Right lobe of liver (tissue), 6 donors: ENCODE measurements at regions not wholly inside any gene's neighbourhood (a gene's known extent, or its start where the extent isn't known, plus 50 kb on each side); places are given as distances from the start of the nearest gene placed in this dataset.

Source experiments
- ATAC-seq, 4 donors: fragments of 200-7000 bp; cut with Tn5 transposase; one replicate each; pipeline ENCODE4 v1.9.1; 2020; ENCODE audit warnings: mild to moderate bottlenecking in 4 of 4, moderate library complexity in 4 of 4
- DNase-seq, 3 donors: peaks; one replicate each; pipeline ENCODE4 v3.0.0-alpha.2; 2020
- H3K27ac ChIP-seq, 3 donors: fragments of 200-600 bp; one replicate each; pipeline ENCODE4 v1.8.0; 2022
- H3K27me3 ChIP-seq, 2 donors: fragments of 200-600 bp; one replicate each; pipeline ENCODE4 v1.8.0; 2022
- H3K36me3 ChIP-seq, 4 donors: fragments of 200-600 bp; sonication (generic) in 1 of 4; one replicate each; pipeline versions ENCODE4 v1.5.1 to v1.8.0; 2017 to 2022; ENCODE audit warnings: control low read depth in 1 of 4
- H3K4me1 ChIP-seq, 4 donors: fragments of 200-600 bp; sonication (generic) in 1 of 4; one replicate each; pipeline versions ENCODE4 v1.5.1 to v1.8.0; 2017 to 2022; ENCODE audit warnings: control low read depth in 1 of 4
- H3K4me3 ChIP-seq, 3 donors: fragments of 200-600 bp; one replicate each; pipeline ENCODE4 v1.8.0; 2022
- H3K9me3 ChIP-seq, 4 donors: fragments of 200-600 bp; sonication (generic) in 1 of 4; one replicate each; pipeline versions ENCODE4 v1.5.1 to v1.8.0; 2017 to 2022; ENCODE audit warnings: control low read depth in 1 of 4
- POLR2A ChIP-seq: fragments of 450-650 bp; IDR thresholded peaks from one replicate; pipeline ENCODE4 v1.6.1; 2017; ENCODE audit warnings: antibody characterized with exemption, mild to moderate bottlenecking
- WGBS: methylation state at CpG from one replicate; pipeline ENCODE4 v1.1.6; 2018; ENCODE audit warnings: low coverage, low lambda C conversion rate; ENCODE audit not compliant: insufficient coverage; ENCODE audit errors: missing lambda C conversion rate; 5-methylcytosine and 5-hydroxymethylcytosine counted together
- intact Hi-C, 2 donors: fragments of 100-400 bp; cut with DNase I; formaldehyde crosslinking; loops; one replicate each; pipeline versions ENCODE4 v1.11.2 to v1.14.1; 2022
- TF ChIP-seq, protein P1 (sequence below), 4 donors: fragments of 200-600 bp in 3 of 4; fragments of 450-650 bp in 1 of 4; IDR thresholded peaks; one replicate each; pipeline versions ENCODE4 v1.5.1 to v1.8.0; 2016 to 2022; ENCODE audit warnings: antibody characterized with exemption in 4 of 4, mild to moderate bottlenecking in 2 of 4
- donor health status: DM: no; HTN: yes; CAD: no.
- donor health status: DM: no; HTN: no; CAD: no.
- donor health status: DM: no; HTN: no; CAD: no.
- donor health status: DM: no; HTN: yes; CAD: no.
- donor health status: DM: no; HTN: yes; CAD: no.

GRCh38 chr5:74991522-74991921 lies 60.8 kb downstream of the GCNT4 start:
- no peaks in the 10 kb centered on the region for H3K27me3 ChIP-seq
- no peaks in the 10 kb centered on the region for H3K9me3 ChIP-seq
- DNase-seq (no peak), ATAC-seq (peak in 1 of 4 donors; percentile 30)
- intact Hi-C loops, result no loop called here
- H3K4me3 ChIP-seq, result no peak overlapping the region
- H3K27ac ChIP-seq, result no peak overlapping the region
- H3K36me3 ChIP-seq, result no peaks in the 10 kb centered on the region
- TF ChIP-seq, protein P1, sequence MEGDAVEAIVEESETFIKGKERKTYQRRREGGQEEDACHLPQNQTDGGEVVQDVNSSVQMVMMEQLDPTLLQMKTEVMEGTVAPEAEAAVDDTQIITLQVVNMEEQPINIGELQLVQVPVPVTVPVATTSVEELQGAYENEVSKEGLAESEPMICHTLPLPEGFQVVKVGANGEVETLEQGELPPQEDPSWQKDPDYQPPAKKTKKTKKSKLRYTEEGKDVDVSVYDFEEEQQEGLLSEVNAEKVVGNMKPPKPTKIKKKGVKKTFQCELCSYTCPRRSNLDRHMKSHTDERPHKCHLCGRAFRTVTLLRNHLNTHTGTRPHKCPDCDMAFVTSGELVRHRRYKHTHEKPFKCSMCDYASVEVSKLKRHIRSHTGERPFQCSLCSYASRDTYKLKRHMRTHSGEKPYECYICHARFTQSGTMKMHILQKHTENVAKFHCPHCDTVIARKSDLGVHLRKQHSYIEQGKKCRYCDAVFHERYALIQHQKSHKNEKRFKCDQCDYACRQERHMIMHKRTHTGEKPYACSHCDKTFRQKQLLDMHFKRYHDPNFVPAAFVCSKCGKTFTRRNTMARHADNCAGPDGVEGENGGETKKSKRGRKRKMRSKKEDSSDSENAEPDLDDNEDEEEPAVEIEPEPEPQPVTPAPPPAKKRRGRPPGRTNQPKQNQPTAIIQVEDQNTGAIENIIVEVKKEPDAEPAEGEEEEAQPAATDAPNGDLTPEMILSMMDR (IDR thresholded peaks at IDR 0.05), result no peak
- TF ChIP-seq POLR2A, result no peak
- 43% methylated on average over 2 of the region's 2 CpGs for WGBS
- no peaks in the 10 kb centered on the region for H3K4me1 ChIP-seq

DNA sequence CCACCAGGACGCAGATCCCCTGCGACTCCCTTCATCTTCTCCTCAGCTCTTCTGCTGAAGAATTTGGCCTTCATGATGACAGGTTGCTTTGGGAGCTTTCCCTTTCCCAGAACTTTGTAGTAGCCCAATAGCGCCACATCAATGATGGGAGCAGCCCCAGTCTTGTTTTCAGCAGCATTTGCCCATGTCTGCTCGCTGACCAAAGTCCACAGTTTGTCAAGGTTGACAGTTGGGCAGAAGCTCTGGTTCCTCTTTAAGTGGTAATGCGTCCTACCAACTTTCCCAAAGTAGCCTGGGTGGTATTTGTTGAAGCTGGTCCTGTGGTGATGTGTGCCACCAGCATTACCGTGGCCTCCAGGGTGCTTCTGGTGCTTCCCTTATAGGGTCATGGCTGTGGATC lies 62.2 kb downstream of the GCNT4 start:
- Histone ChIP-seq H3K27ac (no peak overlapping the region), H3K4me1 (no peaks in the 10 kb centered on the region), H3K9me3 (no peaks in the 10 kb centered on the region), H3K36me3 (no peaks in the 10 kb centered on the region), H3K27me3 (no peaks in the 10 kb centered on the region), H3K4me3 (no peak overlapping the region)
- DNase-seq, result no peak
- intact Hi-C loops, result no loop called here
- WGBS, result 87% methylated on average over 3 of the region's 6 CpGs
- no peak for TF ChIP-seq POLR2A
- TF ChIP-seq, protein P1 (IDR thresholded peaks at IDR 0.05), result no peak
- no peak for ATAC-seq

DNA sequence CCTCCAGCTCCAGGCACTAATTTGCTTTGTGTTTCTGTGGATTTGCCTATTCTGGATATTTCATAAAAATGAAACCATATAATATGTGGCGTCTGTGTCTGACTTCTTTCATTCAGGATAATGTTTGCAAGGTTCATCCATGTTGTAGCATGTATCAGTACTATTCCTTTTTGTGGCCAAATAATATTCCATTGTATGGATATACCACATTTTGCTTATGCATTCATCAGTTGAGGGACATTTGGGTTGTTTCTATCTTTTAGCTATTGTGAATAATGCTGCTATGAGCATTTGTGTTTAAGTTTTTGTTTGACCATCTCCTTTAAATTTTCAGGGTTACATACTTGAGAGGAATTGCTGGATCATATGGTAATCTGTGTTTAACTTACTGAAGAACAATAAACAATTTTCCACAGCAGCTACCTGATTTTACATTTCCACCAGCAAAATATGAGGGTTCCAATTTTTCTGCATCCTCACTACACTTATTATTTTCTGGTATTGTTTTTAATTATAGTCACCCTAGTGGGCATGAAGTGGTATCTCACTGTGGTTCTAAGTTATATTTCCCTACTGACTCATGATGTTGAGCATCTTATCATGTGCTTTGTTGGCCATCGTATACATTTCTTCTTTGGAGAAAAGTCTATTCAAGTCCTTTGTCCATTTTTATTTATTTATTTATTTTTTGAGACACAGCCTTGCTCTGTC lies 63.9 kb downstream of the GCNT4 start:
- ATAC-seq (no peak), DNase-seq (no peak)
- H3K36me3 ChIP-seq, result no peaks in the 10 kb centered on the region
- H3K27me3 ChIP-seq, result no peaks in the 10 kb centered on the region
- 87% methylated on average over 2 of the region's 2 CpGs for WGBS
- H3K9me3 ChIP-seq, result no peaks in the 10 kb centered on the region
- H3K4me1 ChIP-seq, result no peaks in the 10 kb centered on the region
- intact Hi-C loops, result no loop called here
- no peak overlapping the region for H3K4me3 ChIP-seq
- H3K27ac ChIP-seq, result no peak overlapping the region
- TF ChIP-seq POLR2A, result no peak
- TF ChIP-seq, protein P1 (IDR thresholded peaks at IDR 0.05), result no peak

- no peaks in the 10 kb centered on the region for H3K9me3 ChIP-seq
- WGBS, result 27% methylated on average over 1 of the region's 1 CpG
- H3K4me3 ChIP-seq, result no peak overlapping the region
- H3K36me3 ChIP-seq, result no peaks in the 10 kb centered on the region
- intact Hi-C loops, result no loop called here
- ATAC-seq (no peak), DNase-seq (no peak)
- no peak for TF ChIP-seq POLR2A
- TF ChIP-seq, protein P1 (IDR thresholded peaks at IDR 0.05), result no peak
- H3K27me3 ChIP-seq, result no peaks in the 10 kb centered on the region
- H3K27ac ChIP-seq, result no peak overlapping the region
- H3K4me1 ChIP-seq, result no peaks in the 10 kb centered on the region
Measured at GRCh38 chr5:74978345-74978744, 74.0 kb downstream of the GCNT4 start.
